Breast epithelium (tissue), 4 donors: ENCODE measurements at regions not wholly inside any gene's neighbourhood (a gene's known extent, or its start where the extent isn't known, plus 50 kb on each side); places are given as distances from the start of the nearest gene placed in this dataset.

Source experiments
- DNase-seq, 2 donors: peaks; one replicate each; pipeline ENCODE4 v3.0.0-alpha.2; 2019; ENCODE audit warnings: low spot score in 2 of 2
- H3K27ac ChIP-seq, 2 donors: fragments of 200-600 bp; sonication (generic) in 1 of 2; one replicate each; pipeline ENCODE4 v1.5.1; 2016 to 2019; ENCODE audit warnings: mild to moderate bottlenecking in 1 of 2
- H3K27me3 ChIP-seq, 2 donors: fragments of 200-600 bp; sonication (generic) in 1 of 2; one replicate each; pipeline versions ENCODE4 v1.5.1 to v1.6.0; 2017 to 2019; ENCODE audit warnings: control low read depth in 1 of 2, mild to moderate bottlenecking in 1 of 2
- H3K36me3 ChIP-seq: fragments of 200-600 bp; one replicate; pipeline ENCODE4 v1.5.1; 2019
- H3K4me1 ChIP-seq, 2 donors: fragments of 200-600 bp; sonication (generic); one replicate each; pipeline ENCODE4 v1.5.1; 2016 to 2019; ENCODE audit warnings: control low read depth in 1 of 2
- H3K4me3 ChIP-seq, 3 donors: fragments of 200-600 bp; sonication (generic); 1 replicate in 2 of 3; 2 replicates in 1 of 3; pipeline ENCODE4 v1.5.1; 2016 to 2019; ENCODE audit warnings: mild to moderate bottlenecking in 3 of 3, moderate library complexity in 2 of 3
- H3K9me3 ChIP-seq, 2 donors: fragments of 200-600 bp; sonication (generic) in 1 of 2; one replicate each; pipeline ENCODE4 v1.5.1; 2016 to 2019; ENCODE audit warnings: control low read depth in 1 of 2
- CTCF ChIP-seq, 3 donors: fragments of 450-650 bp; IDR thresholded peaks; one replicate each; pipeline ENCODE4 v1.5.1; 2016 to 2017; ENCODE audit warnings: antibody characterized with exemption in 3 of 3, mild to moderate bottlenecking in 3 of 3, moderate library complexity in 3 of 3
- POLR2A ChIP-seq: fragments of 450-650 bp; IDR thresholded peaks from one replicate; pipeline ENCODE4 v1.6.1; 2016; ENCODE audit warnings: antibody characterized with exemption, mild to moderate bottlenecking, moderate library complexity
- POLR2AphosphoS5 ChIP-seq, 3 donors: sonication (generic); formaldehyde crosslinking; IDR thresholded peaks; one replicate each; pipeline ENCODE4 v1.6.1; 2017; ENCODE audit warnings: antibody characterized with exemption in 3 of 3
- intact Hi-C: fragments of 100-400 bp; cut with DNase I; formaldehyde crosslinking; loops from one replicate; pipeline ENCODE4 v1.15.1; 2023; ENCODE audit warnings: low total_unique reads

GRCh38 chr6:1491591-1492319 is 102.4 kb downstream of the FOXF2 start:
- intact Hi-C loops: no loop called here
- TF ChIP-seq POLR2A (no peak), POLR2AphosphoS5 (IDR thresholded peaks at IDR 0.05) (no peak), CTCF (IDR thresholded peaks at IDR 0.05) (no peak)
- no peaks in the 10 kb centered on the region for H3K36me3 ChIP-seq
- H3K4me3 ChIP-seq: no peak overlapping the region
- H3K4me1 ChIP-seq: no peaks in the 10 kb centered on the region
- no peaks in the 10 kb centered on the region for H3K27me3 ChIP-seq
- no peak overlapping the region for H3K27ac ChIP-seq
- H3K9me3 ChIP-seq: peaks cover 0 to 14% of the 10 kb centered on the region in 2 donors
- no peak for DNase-seq

GRCh38 chr6:1494671-1495070 is 105.3 kb downstream of the FOXF2 start:
- TF ChIP-seq POLR2AphosphoS5 (IDR thresholded peaks at IDR 0.05): no peak
- TF ChIP-seq POLR2A: no peak
- no peak for TF ChIP-seq CTCF (IDR thresholded peaks at IDR 0.05)
- Histone ChIP-seq H3K27me3 (no peaks in the 10 kb centered on the region), H3K4me3 (no peak overlapping the region), H3K4me1 (no peaks in the 10 kb centered on the region), H3K27ac (no peak overlapping the region), H3K36me3 (no peaks in the 10 kb centered on the region), H3K9me3 (peaks cover 0 to 14% of the 10 kb centered on the region in 2 donors)
- no peak for DNase-seq
- intact Hi-C loops: no loop called here

- no peaks in the 10 kb centered on the region for H3K36me3 ChIP-seq
- H3K27ac ChIP-seq: no peak overlapping the region
- no peaks in the 10 kb centered on the region for H3K27me3 ChIP-seq
- no peak for DNase-seq
- H3K9me3 ChIP-seq: peaks cover 0 to 14% of the 10 kb centered on the region in 2 donors
- TF ChIP-seq POLR2A: no peak
- no peak for TF ChIP-seq CTCF (IDR thresholded peaks at IDR 0.05)
- TF ChIP-seq POLR2AphosphoS5 (IDR thresholded peaks at IDR 0.05): no peak
- H3K4me3 ChIP-seq: no peak overlapping the region
- H3K4me1 ChIP-seq: no peaks in the 10 kb centered on the region
- intact Hi-C loops: no loop called here
Measured at GRCh38 chr6:1495344-1495743, 106.0 kb downstream of the FOXF2 start.

- no peak overlapping the region for H3K27ac ChIP-seq
- TF ChIP-seq POLR2AphosphoS5 (IDR thresholded peaks at IDR 0.05) (no peak), POLR2A (no peak), CTCF (IDR thresholded peaks at IDR 0.05) (no peak)
- no peaks in the 10 kb centered on the region for H3K27me3 ChIP-seq
- no peaks in the 10 kb centered on the region for H3K36me3 ChIP-seq
- no peak overlapping the region for H3K4me3 ChIP-seq
- no peaks in the 10 kb centered on the region for H3K4me1 ChIP-seq
- intact Hi-C loops: no loop called here
- DNase-seq: no peak
- peaks cover 0 to 14% of the 10 kb centered on the region in 2 donors for H3K9me3 ChIP-seq
Measured at GRCh38 chr6:1496092-1496491, 106.7 kb downstream of the FOXF2 start.

GRCh38 chr6:1496836-1497760 is 107.7 kb downstream of the FOXF2 start:
- DNase-seq: no peak

More at GRCh38 chr6:1496836-1497760, 107.7 kb downstream of the FOXF2 start:
- no peak for TF ChIP-seq POLR2A
- H3K27ac ChIP-seq: no peak overlapping the region
- H3K9me3 ChIP-seq: peaks cover 0 to 14% of the 10 kb centered on the region in 2 donors
- H3K27me3 ChIP-seq: no peaks in the 10 kb centered on the region
- no peak overlapping the region for H3K4me3 ChIP-seq
- no peaks in the 10 kb centered on the region for H3K36me3 ChIP-seq
- H3K4me1 ChIP-seq: no peaks in the 10 kb centered on the region
- intact Hi-C loops: no loop called here
